DND-41 (cell line): ENCODE measurements at regions not wholly inside any gene's neighbourhood (a gene's known extent, or its start where the extent isn't known, plus 50 kb on each side); places are given as distances from the start of the nearest gene placed in this dataset.

Experiments
- ATAC-seq: fragments of 200-7000 bp; cut with Tn5 transposase; 3 replicates; pipeline ENCODE4 v1.9.1; 2021; ENCODE audit warnings: low read depth; ENCODE audit not compliant: insufficient read depth
- DNase-seq: peaks from one replicate; pipeline ENCODE4 v3.0.0-alpha.2; 2020
- H2AFZ ChIP-seq: 2 replicates; pipeline ENCODE4 v1.6.0; 2012; ENCODE audit warnings: low read depth, low read length
- H3K27ac ChIP-seq: 2 replicates; pipeline ENCODE4 v1.5.1; 2012; ENCODE audit warnings: low read length, inconsistent platforms
- H3K27me3 ChIP-seq: fragments of 200-600 bp; sonication (generic); 2 replicates; pipeline ENCODE4 v1.6.0; 2012; ENCODE audit warnings: low read length, mild to moderate bottlenecking, inconsistent platforms; ENCODE audit not compliant: insufficient read depth, poor library complexity
- H3K36me3 ChIP-seq: 2 replicates; pipeline ENCODE4 v1.5.1; 2012; ENCODE audit warnings: low read length, inconsistent platforms; ENCODE audit not compliant: insufficient read depth
- H3K4me1 ChIP-seq: 2 replicates; pipeline ENCODE4 v1.5.1; 2012; ENCODE audit warnings: mild to moderate bottlenecking, low read length; ENCODE audit not compliant: insufficient read depth
- H3K4me2 ChIP-seq: 2 replicates; pipeline ENCODE4 v1.6.0; 2012; ENCODE audit warnings: mild to moderate bottlenecking, moderate library complexity, low read length, inconsistent platforms; ENCODE audit not compliant: insufficient read depth
- H3K4me3 ChIP-seq, 2 experiments: fragments of 200-600 bp in 1 of 2; shearing (Covaris generic) in 1 of 2; 2 replicates each; pipeline ENCODE4 v1.5.1; 2012 to 2016; ENCODE audit warnings: inconsistent platforms in 2 of 2, low read length in 2 of 2, mild to moderate bottlenecking in 2 of 2, low read depth in 1 of 2, moderate library complexity in 1 of 2
- H3K79me2 ChIP-seq: 2 replicates; pipeline ENCODE4 v1.6.0; 2012; ENCODE audit warnings: low read length, inconsistent platforms; ENCODE audit not compliant: insufficient read depth
- H3K9ac ChIP-seq: 2 replicates; pipeline ENCODE4 v1.6.0; 2012; ENCODE audit warnings: low read depth, mild to moderate bottlenecking, inconsistent platforms, low read length, moderate library complexity
- H3K9me3 ChIP-seq: 2 replicates; pipeline ENCODE4 v1.5.1; 2012; ENCODE audit warnings: low read length, moderate library complexity, mild to moderate bottlenecking, inconsistent platforms; ENCODE audit not compliant: insufficient read depth, severe bottlenecking
- H4K20me1 ChIP-seq: 2 replicates; pipeline ENCODE4 v1.6.0; 2012; ENCODE audit warnings: low read length; ENCODE audit not compliant: insufficient read depth
- CTCF ChIP-seq: IDR thresholded peaks from 2 replicates; pipeline ENCODE4 v1.5.1; 2012; ENCODE audit warnings: borderline replicate concordance, low read length, moderate library complexity, mild to moderate bottlenecking; ENCODE audit not compliant: poor library complexity, severe bottlenecking; ENCODE audit errors: extremely low read depth
- EZH2 ChIP-seq: IDR thresholded peaks from 3 replicates; pipeline ENCODE4 v1.6.1; 2012; ENCODE audit warnings: borderline replicate concordance, low read depth, mild to moderate bottlenecking, moderate library complexity, low read length, inconsistent platforms; ENCODE audit not compliant: severe bottlenecking

DNA sequence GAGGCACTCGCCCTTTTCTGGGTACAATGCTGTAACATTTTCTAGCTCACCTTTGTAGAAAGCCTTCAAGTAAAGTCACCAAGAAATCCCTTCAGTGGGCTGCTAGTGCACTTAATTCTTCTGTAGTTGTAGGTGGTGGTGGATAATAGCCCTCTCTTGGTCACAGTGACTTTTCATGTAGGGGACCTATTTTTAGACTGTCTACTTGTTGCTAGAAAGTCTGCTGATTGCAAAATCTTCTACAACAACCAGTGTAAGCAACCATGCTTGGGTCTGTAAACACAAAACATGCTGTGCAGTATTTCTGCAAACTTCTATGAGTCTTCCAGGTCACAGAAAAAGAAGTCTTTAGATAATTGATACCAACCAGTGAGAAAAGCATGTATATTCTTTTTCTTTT, 55.6 kb downstream of the PBDC1 start:
- Histone ChIP-seq H3K9me3 (no peaks in the 10 kb centered on the region), H3K79me2 (no peaks in the 10 kb centered on the region), H3K4me3 (no peak overlapping the region), H2AFZ (no peak overlapping the region), H3K4me2 (no peak overlapping the region), H3K9ac (no peak overlapping the region), H3K27ac (no peak overlapping the region), H3K4me1 (no peaks in the 10 kb centered on the region), H3K27me3 (no peaks in the 10 kb centered on the region), H3K36me3 (no peaks in the 10 kb centered on the region), H4K20me1 (no peaks in the 10 kb centered on the region)
- DNase-seq, result no peak
- no peak for ATAC-seq
- no peak for TF ChIP-seq CTCF
- TF ChIP-seq EZH2, result no peak

DNA sequence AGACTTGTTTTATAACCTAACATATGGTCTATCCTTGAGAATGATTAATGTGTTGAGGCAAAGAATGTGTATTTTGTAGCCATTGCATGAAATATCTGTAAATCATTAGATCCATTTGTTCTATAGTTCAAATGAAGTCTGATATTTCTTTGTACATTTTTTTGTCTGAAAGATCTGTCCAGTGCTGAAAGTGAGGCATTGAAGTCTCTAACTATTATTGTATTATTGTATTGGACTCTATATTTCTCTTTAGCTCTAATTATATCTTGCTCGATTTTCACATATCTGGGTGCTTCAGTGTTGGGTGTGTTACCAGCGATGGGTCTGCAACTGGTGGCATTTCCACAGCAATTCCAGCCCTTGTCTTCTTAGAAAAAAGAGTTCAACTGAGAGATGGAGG, 76.0 kb downstream of the PBDC1 start:
- no peak for TF ChIP-seq CTCF
- TF ChIP-seq EZH2, result no peak

GRCh38 chrX:76253432-76253831, 80.6 kb downstream of the PBDC1 start:
- Histone ChIP-seq H3K4me1 (no peaks in the 10 kb centered on the region), H4K20me1 (no peaks in the 10 kb centered on the region), H3K9me3 (no peaks in the 10 kb centered on the region), H3K4me2 (no peak overlapping the region), H3K27ac (no peak overlapping the region), H3K79me2 (no peaks in the 10 kb centered on the region), H3K27me3 (no peaks in the 10 kb centered on the region), H3K4me3 (no peak overlapping the region), H3K36me3 (no peaks in the 10 kb centered on the region), H3K9ac (no peak overlapping the region), H2AFZ (no peak overlapping the region)
- peak; percentile 63 for TF ChIP-seq CTCF
- TF ChIP-seq EZH2, result no peak
- peak; percentile 88 for ATAC-seq
- peak; percentile 46 for DNase-seq

More for the DNA sequence above, 76.0 kb downstream of the PBDC1 start:
- no peak overlapping the region for H2AFZ ChIP-seq
- no peaks in the 10 kb centered on the region for H3K36me3 ChIP-seq
- no peak overlapping the region for H3K4me3 ChIP-seq
- no peaks in the 10 kb centered on the region for H3K27me3 ChIP-seq
- no peak overlapping the region for H3K9ac ChIP-seq
- ATAC-seq (no peak), DNase-seq (no peak)
- H4K20me1 ChIP-seq, result no peaks in the 10 kb centered on the region
- no peak overlapping the region for H3K27ac ChIP-seq
- H3K4me1 ChIP-seq, result no peaks in the 10 kb centered on the region
- no peaks in the 10 kb centered on the region for H3K79me2 ChIP-seq
- no peaks in the 10 kb centered on the region for H3K9me3 ChIP-seq
- no peak overlapping the region for H3K4me2 ChIP-seq

DNA sequence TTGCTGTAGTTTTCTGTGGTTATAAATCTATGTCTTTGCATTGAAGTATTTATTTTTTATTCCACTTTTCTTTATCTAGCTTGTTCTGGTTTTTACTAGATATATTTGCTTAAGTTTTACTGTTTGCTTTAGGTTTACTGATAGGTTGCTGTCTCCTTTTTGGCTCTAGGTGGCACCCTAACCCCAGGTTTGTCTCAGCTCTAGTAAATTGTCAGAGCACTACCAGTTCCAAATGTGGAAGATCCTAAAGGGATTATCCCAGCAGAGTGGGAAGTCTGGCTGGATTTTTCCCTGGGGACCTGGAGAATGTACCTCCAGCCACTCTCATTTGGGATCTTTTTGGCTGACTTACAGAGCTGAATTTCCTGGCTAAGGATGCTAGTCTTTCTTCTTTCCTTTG, 106.1 kb downstream of the PBDC1 start:
- Histone ChIP-seq H3K4me3 (no peak overlapping the region), H3K27ac (no peak overlapping the region), H3K27me3 (no peaks in the 10 kb centered on the region), H3K9me3 (no peaks in the 10 kb centered on the region), H3K4me1 (no peaks in the 10 kb centered on the region), H3K4me2 (no peak overlapping the region), H3K79me2 (no peaks in the 10 kb centered on the region), H4K20me1 (no peaks in the 10 kb centered on the region), H3K36me3 (no peaks in the 10 kb centered on the region), H3K9ac (no peak overlapping the region), H2AFZ (no peak overlapping the region)
- TF ChIP-seq EZH2, result no peak
- TF ChIP-seq CTCF, result peak; percentile 76
- ATAC-seq (peak; percentile 62; the same call in 1 of the 3 replicates), DNase-seq (peak; percentile 42)
